HG02763 (cell line): ENCODE measurements at regions not wholly inside any gene's neighbourhood (a gene's known extent, or its start where the extent isn't known, plus 50 kb on each side); places are given as distances from the start of the nearest gene placed in this dataset.
"Not testable (repeated sequence)": the region's sequence is repeated elsewhere in the genome, so short reads cannot be mapped to it uniquely, and the experiment has no call there.

Experiments used
- ATAC-seq: cut with Tn5 transposase; IDR thresholded peaks from one replicate; pipeline ENCODE4 v1.9.1; 2021; ENCODE audit warnings: mild to moderate bottlenecking, moderate library complexity; ENCODE audit not compliant: unreplicated experiment

GRCh38 chr18:59801576-59801975 is 98.2 kb upstream of the PMAIP1 start:
- ATAC-seq = no peak

- ATAC-seq = no peak
Measured at GRCh38 chr18:59800897-59801296, 98.9 kb upstream of the PMAIP1 start.

- ATAC-seq = no peak
Measured at GRCh38 chr18:59799383-59800015, 100.3 kb upstream of the PMAIP1 start.

- no peak for ATAC-seq
Measured at GRCh38 chr18:59795882-59796281, 98.7 kb upstream of the CCBE1 start.

GRCh38 chr18:59792353-59792752 is 95.1 kb upstream of the CCBE1 start:
- no peak for ATAC-seq

GRCh38 chr18:59790346-59790936 is 93.2 kb upstream of the CCBE1 start:
- not testable (repeated sequence) for ATAC-seq

GRCh38 chr18:59788791-59789106 is 91.5 kb upstream of the CCBE1 start:
- ATAC-seq = no peak

GRCh38 chr18:59787998-59788790 is 91.0 kb upstream of the CCBE1 start:
- ATAC-seq = no peak

GRCh38 chr18:59784694-59785093 is 87.5 kb upstream of the CCBE1 start:
- ATAC-seq = no peak

- ATAC-seq = peak; percentile 56
Measured at GRCh38 chr18:59783138-59783537, 85.9 kb upstream of the CCBE1 start.

GRCh38 chr18:59779979-59780378 is 82.8 kb upstream of the CCBE1 start:
- no peak for ATAC-seq

GRCh38 chr18:59778434-59778833 is 81.2 kb upstream of the CCBE1 start:
- no peak for ATAC-seq

- ATAC-seq = no peak
Measured at GRCh38 chr18:59777636-59778035, 80.4 kb upstream of the CCBE1 start.

- ATAC-seq = no peak
Measured at GRCh38 chr18:59769129-59769865, 72.1 kb upstream of the CCBE1 start.

GRCh38 chr18:59768409-59768808 is 71.2 kb upstream of the CCBE1 start:
- ATAC-seq = no peak

- no peak for ATAC-seq
Measured at GRCh38 chr18:59767732-59768131, 70.5 kb upstream of the CCBE1 start.

- no peak for ATAC-seq
Measured at GRCh38 chr18:59765343-59765742, 68.1 kb upstream of the CCBE1 start.

- no peak for ATAC-seq
Measured at GRCh38 chr18:59764281-59764680, 67.1 kb upstream of the CCBE1 start.

GRCh38 chr18:59763541-59764136 is 66.4 kb upstream of the CCBE1 start:
- no peak for ATAC-seq

- no peak for ATAC-seq
Measured at GRCh38 chr18:59760619-59761600, 63.7 kb upstream of the CCBE1 start.
